GM23338 (cell line): ENCODE measurements at regions not wholly inside any gene's neighbourhood (a gene's known extent, or its start where the extent isn't known, plus 50 kb on each side); places are given as distances from the start of the nearest gene placed in this dataset.

ENCODE experiments used
- ATAC-seq: fragments of 200-7000 bp; cut with Tn5 transposase; 3 replicates; pipeline ENCODE4 v1.9.1; 2020
- DNase-seq: peaks from one replicate; pipeline ENCODE4 v3.0.0-alpha.2; 2015; ENCODE audit warnings: low spot score
- H2AFZ ChIP-seq: fragments of 200-600 bp; sonication (generic); 2 replicates; pipeline ENCODE4 v1.8.0; 2016; ENCODE audit warnings: antibody characterized with exemption, mild to moderate bottlenecking, moderate library complexity
- H3F3A ChIP-seq: fragments of 200-600 bp; sonication (generic); replicated peaks from 2 replicates; pipeline ENCODE4 v1.8.0; 2017; ENCODE audit warnings: antibody characterized with exemption, mixed run types, low read depth
- H3K27ac ChIP-seq: fragments of 200-600 bp; sonication (generic); 2 replicates; pipeline ENCODE4 v1.6.1; 2016; ENCODE audit warnings: low read depth
- H3K27me3 ChIP-seq: fragments of 200-600 bp; sonication (generic); 2 replicates; pipeline ENCODE4 v1.8.0; 2016; ENCODE audit warnings: mild to moderate bottlenecking, mixed run types, moderate library complexity; ENCODE audit not compliant: insufficient read depth
- H3K36me3 ChIP-seq: fragments of 200-600 bp; sonication (generic); 2 replicates; pipeline ENCODE4 v1.8.0; 2016; ENCODE audit warnings: mild to moderate bottlenecking; ENCODE audit not compliant: insufficient read depth
- H3K4me1 ChIP-seq: fragments of 200-600 bp; sonication (generic); 2 replicates; pipeline ENCODE4 v1.8.0; 2016; ENCODE audit warnings: mild to moderate bottlenecking, moderate library complexity; ENCODE audit not compliant: insufficient read depth
- H3K4me2 ChIP-seq: fragments of 200-600 bp; sonication (generic); 2 replicates; pipeline ENCODE4 v1.7.1; 2017; ENCODE audit warnings: mixed run types
- H3K4me3 ChIP-seq: fragments of 200-600 bp; sonication (generic); 2 replicates; pipeline ENCODE4 v1.6.1; 2016; ENCODE audit warnings: mixed run types
- H3K79me2 ChIP-seq: fragments of 200-600 bp; sonication (generic); replicated peaks from 2 replicates; pipeline ENCODE4 v1.8.0; 2017; ENCODE audit warnings: mild to moderate bottlenecking; ENCODE audit not compliant: insufficient read depth
- H3K9me2 ChIP-seq: fragments of 200-600 bp; sonication (generic); 2 replicates; pipeline ENCODE4 v1.8.0; 2017; ENCODE audit not compliant: insufficient read depth
- H4K20me1 ChIP-seq: fragments of 200-600 bp; sonication (generic); replicated peaks from 2 replicates; pipeline ENCODE4 v1.8.0; 2017; ENCODE audit warnings: mild to moderate bottlenecking; ENCODE audit not compliant: insufficient read depth
- H3K27ac Mint-ChIP-seq: 2 replicates; pipeline ENCODE4 v1.8.0; 2020; ENCODE audit warnings: inconsistent platforms, mild to moderate bottlenecking, moderate library complexity, mixed read lengths
- H3K27me3 Mint-ChIP-seq: 3 replicates; pipeline ENCODE4 v1.8.0; 2022; ENCODE audit warnings: low read depth, mild to moderate bottlenecking, moderate library complexity, mixed read lengths, inconsistent platforms; ENCODE audit not compliant: insufficient read depth, poor library complexity
- H3K36me3 Mint-ChIP-seq: 3 replicates; pipeline ENCODE4 v1.8.0; 2021; ENCODE audit warnings: low read depth, mild to moderate bottlenecking, inconsistent platforms, moderate library complexity, mixed read lengths
- H3K4me1 Mint-ChIP-seq: 3 replicates; pipeline ENCODE4 v1.8.0; 2020; ENCODE audit warnings: mild to moderate bottlenecking, inconsistent platforms, mixed read lengths
- H3K4me3 Mint-ChIP-seq: 3 replicates; pipeline ENCODE4 v1.8.0; 2021; ENCODE audit warnings: moderate library complexity, mild to moderate bottlenecking, inconsistent platforms, mixed read lengths
- H3K9me3 Mint-ChIP-seq: 3 replicates; pipeline ENCODE4 v1.8.0; 2020; ENCODE audit warnings: moderate library complexity, mild to moderate bottlenecking, inconsistent platforms, mixed read lengths
- CREB1 ChIP-seq: fragments of 250-450 bp; sonication (Bioruptor Pico); IDR thresholded peaks from 2 replicates; pipeline ENCODE4 v1.5.0; 2020; ENCODE audit warnings: low read depth, mild to moderate bottlenecking, moderate library complexity
- EZH2phosphoT487 ChIP-seq: fragments of 200-600 bp; sonication (generic); IDR thresholded peaks from one replicate; pipeline ENCODE4 v1.8.1; 2018; ENCODE audit warnings: antibody characterized with exemption; ENCODE audit not compliant: unreplicated experiment
- JUNB ChIP-seq: IDR thresholded peaks from one replicate; pipeline ENCODE4 v1.6.1; 2016; ENCODE audit warnings: antibody characterized with exemption; ENCODE audit not compliant: unreplicated experiment
- NANOG ChIP-seq: IDR thresholded peaks from 2 replicates; pipeline ENCODE4 v1.6.1; 2016; ENCODE audit warnings: antibody characterized with exemption, borderline replicate concordance
- POLR2AphosphoS5 ChIP-seq: IDR thresholded peaks from 2 replicates; pipeline ENCODE4 v1.6.1; 2016; ENCODE audit warnings: antibody characterized with exemption, low read depth
- REST ChIP-seq: IDR thresholded peaks from one replicate; pipeline ENCODE4 v1.6.1; 2018; ENCODE audit warnings: antibody characterized with exemption; ENCODE audit not compliant: unreplicated experiment
- STAT1 ChIP-seq: IDR thresholded peaks from one replicate; pipeline ENCODE4 v1.6.1; 2016; ENCODE audit warnings: antibody characterized with exemption; ENCODE audit not compliant: unreplicated experiment
- ZNF114 ChIP-seq: fragments of 250-450 bp; sonication (Bioruptor Pico); IDR thresholded peaks from 2 replicates; pipeline ENCODE4 v1.5.0; 2020; ENCODE audit warnings: mild to moderate bottlenecking, moderate library complexity
- ZNF331 ChIP-seq: fragments of 250-450 bp; sonication (Bioruptor Pico); IDR thresholded peaks from 2 replicates; pipeline ENCODE4 v1.5.0; 2020; ENCODE audit warnings: low read depth, mild to moderate bottlenecking, moderate library complexity
- ZNF462 ChIP-seq: fragments of 250-450 bp; sonication (Bioruptor Pico); IDR thresholded peaks from 2 replicates; pipeline ENCODE4 v1.5.0; 2020; ENCODE audit warnings: mild to moderate bottlenecking, moderate library complexity
- TF ChIP-seq, protein P1 (sequence below), 2 experiments: fragments of 200-600 bp in 1 of 2; sonication (generic) in 1 of 2; conservative IDR thresholded peaks; 2 replicates each; pipeline versions ENCODE4 v1.5.1 to v1.6.1; 2016 to 2017; ENCODE audit warnings: antibody characterized with exemption in 2 of 2, low read depth in 2 of 2, mild to moderate bottlenecking in 2 of 2, moderate library complexity in 1 of 2

GRCh38 chr13:47832458-47832972 lies 168.6 kb downstream of the SUCLA2 start:
- no peak overlapping the region for H3K4me3 Mint-ChIP-seq
- no peak overlapping the region for H3K27ac Mint-ChIP-seq
- TF ChIP-seq EZH2phosphoT487 = no peak
- TF ChIP-seq, protein P1, sequence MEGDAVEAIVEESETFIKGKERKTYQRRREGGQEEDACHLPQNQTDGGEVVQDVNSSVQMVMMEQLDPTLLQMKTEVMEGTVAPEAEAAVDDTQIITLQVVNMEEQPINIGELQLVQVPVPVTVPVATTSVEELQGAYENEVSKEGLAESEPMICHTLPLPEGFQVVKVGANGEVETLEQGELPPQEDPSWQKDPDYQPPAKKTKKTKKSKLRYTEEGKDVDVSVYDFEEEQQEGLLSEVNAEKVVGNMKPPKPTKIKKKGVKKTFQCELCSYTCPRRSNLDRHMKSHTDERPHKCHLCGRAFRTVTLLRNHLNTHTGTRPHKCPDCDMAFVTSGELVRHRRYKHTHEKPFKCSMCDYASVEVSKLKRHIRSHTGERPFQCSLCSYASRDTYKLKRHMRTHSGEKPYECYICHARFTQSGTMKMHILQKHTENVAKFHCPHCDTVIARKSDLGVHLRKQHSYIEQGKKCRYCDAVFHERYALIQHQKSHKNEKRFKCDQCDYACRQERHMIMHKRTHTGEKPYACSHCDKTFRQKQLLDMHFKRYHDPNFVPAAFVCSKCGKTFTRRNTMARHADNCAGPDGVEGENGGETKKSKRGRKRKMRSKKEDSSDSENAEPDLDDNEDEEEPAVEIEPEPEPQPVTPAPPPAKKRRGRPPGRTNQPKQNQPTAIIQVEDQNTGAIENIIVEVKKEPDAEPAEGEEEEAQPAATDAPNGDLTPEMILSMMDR (conservative IDR thresholded peaks at IDR 0.05; ENCODE audit: low read depth in 2 of 2) = peak; percentile 39 to 55
- no peaks in the 10 kb centered on the region for H3K9me3 Mint-ChIP-seq
- Histone ChIP-seq H3K27me3 (no peaks in the 10 kb centered on the region), H3K4me1 (no peaks in the 10 kb centered on the region; the same call in 1 of the 2 replicates), H3F3A (no peaks in the 10 kb centered on the region), H3K36me3 (no peaks in the 10 kb centered on the region), H3K4me3 (no peak overlapping the region), H3K27ac (no peak overlapping the region), H4K20me1 (no peaks in the 10 kb centered on the region), H3K4me2 (no peak overlapping the region), H3K9me2 (no peaks in the 10 kb centered on the region), H2AFZ (no peak overlapping the region), H3K79me2 (no peaks in the 10 kb centered on the region)
- H3K36me3 Mint-ChIP-seq = no peaks in the 10 kb centered on the region
- H3K27me3 Mint-ChIP-seq = peaks cover 3% of the 10 kb centered on the region
- H3K4me1 Mint-ChIP-seq = peaks cover 9% of the 10 kb centered on the region
- ATAC-seq = peak; percentile 74
- DNase-seq = peak; percentile 10

GRCh38 chr13:47831265-47831664 lies 169.8 kb downstream of the SUCLA2 start:
- H3K9me2 ChIP-seq = no peaks in the 10 kb centered on the region
- peak overlapping the region; percentile 76; the same call in 1 of the 2 replicates for H2AFZ ChIP-seq
- peaks cover 4% of the 10 kb centered on the region for H3K4me1 Mint-ChIP-seq
- no peak for TF ChIP-seq REST
- no peak for TF ChIP-seq CREB1 (CRISPR knock-in tag)
- TF ChIP-seq JUNB = no peak
- TF ChIP-seq ZNF462 = no peak
- no peak for TF ChIP-seq NANOG
- no peak for TF ChIP-seq POLR2AphosphoS5
- no peak for TF ChIP-seq ZNF331 (CRISPR knock-in tag)
- TF ChIP-seq ZNF114 (CRISPR knock-in tag) = no peak
- no peak for TF ChIP-seq EZH2phosphoT487
- TF ChIP-seq STAT1 = no peak

More at GRCh38 chr13:47831265-47831664, 169.8 kb downstream of the SUCLA2 start:
- Histone ChIP-seq H3K4me3 (no peak overlapping the region), H3K79me2 (no peaks in the 10 kb centered on the region), H4K20me1 (no peaks in the 10 kb centered on the region), H3K4me2 (no peak overlapping the region), H3K27me3 (no peaks in the 10 kb centered on the region), H3K36me3 (no peaks in the 10 kb centered on the region), H3K4me1 (no peaks in the 10 kb centered on the region; the same call in 1 of the 2 replicates), H3K27ac (no peak overlapping the region), H3F3A (no peaks in the 10 kb centered on the region)
- Mint-ChIP-seq H3K9me3 (peaks cover 3% of the 10 kb centered on the region; the same call in 1 of the 3 replicates), H3K27ac (no peak overlapping the region; the same call in 1 of the 2 replicates), H3K4me3 (no peak overlapping the region), H3K27me3 (peaks cover 3% of the 10 kb centered on the region), H3K36me3 (no peaks in the 10 kb centered on the region)
- no peak for ATAC-seq
- DNase-seq = no peak
